PFSK-1 (cell line): ENCODE measurements at regions not wholly inside any gene's neighbourhood (a gene's known extent, or its start where the extent isn't known, plus 50 kb on each side); places are given as distances from the start of the nearest gene placed in this dataset.

ENCODE experiments used
- FOXP2 ChIP-seq: optimal IDR thresholded peaks from 2 replicates; pipeline ENCODE3; 2011; ENCODE audit warnings: borderline replicate concordance, control low read depth, inconsistent platforms; ENCODE audit not compliant: insufficient read depth; ENCODE audit errors: extremely low read length, extremely low read depth
- POLR2AphosphoS5 ChIP-seq: IDR thresholded peaks from 2 replicates; pipeline ENCODE4 v1.6.1; 2012; ENCODE audit warnings: low read depth, mild to moderate bottlenecking, control low read depth, low read length, moderate library complexity
- SIN3A ChIP-seq: IDR thresholded peaks from 2 replicates; pipeline ENCODE4 v1.6.1; 2012; ENCODE audit warnings: mild to moderate bottlenecking, low read length, moderate library complexity, borderline replicate concordance; ENCODE audit not compliant: insufficient read depth
- TAF1 ChIP-seq: IDR thresholded peaks from 2 replicates; pipeline ENCODE4 v1.6.1; 2012; ENCODE audit warnings: low read length, control low read depth, borderline replicate concordance; ENCODE audit not compliant: insufficient read depth

- TF ChIP-seq TAF1 (no peak), FOXP2 (no peak), SIN3A (no peak), POLR2AphosphoS5 (no peak)
Observed at GRCh38 chr2:184314829-184315228, 283.5 kb upstream of the ZNF804A start.
